ENCODE measurements at regions not wholly inside any gene's neighbourhood (a gene's known extent, or its start where the extent isn't known, plus 50 kb on each side); places are given as distances from the start of the nearest gene placed in this dataset.

- in situ Hi-C loops (cut with HindIII; ENCODE audit: low sequenced_read_pairs) = no loop called here
- no peak overlapping the region for H3K4me3 ChIP-seq (ENCODE audit: low read depth, low read length)
Observed at GRCh38 chr1:47608296-47608875, 170.5 kb downstream of the FOXD2 start.

GRCh38 chr1:47611992-47612391, 174.1 kb downstream of the FOXD2 start:
- TF ChIP-seq CTCF (IDR thresholded peaks at IDR 0.05; ENCODE audit: low read depth, low read length, missing control alignments) = no peak
- DNase-seq (ENCODE audit: low read depth) = no peak
- no peak overlapping the region for H3K4me3 ChIP-seq (ENCODE audit: low read depth, low read length)
- in situ Hi-C loops (cut with HindIII; ENCODE audit: low sequenced_read_pairs) = no loop called here

More at GRCh38 chr1:47608296-47608875, 170.5 kb downstream of the FOXD2 start:
- DNase-seq (ENCODE audit: low read depth) = no peak
- no peak for TF ChIP-seq CTCF (IDR thresholded peaks at IDR 0.05; ENCODE audit: low read depth, low read length, missing control alignments)

- in situ Hi-C loops (cut with HindIII; ENCODE audit: low sequenced_read_pairs) = no loop called here
- TF ChIP-seq CTCF (IDR thresholded peaks at IDR 0.05; ENCODE audit: low read depth, low read length, missing control alignments) = no peak
- H3K4me3 ChIP-seq (ENCODE audit: low read depth, low read length) = no peak overlapping the region
Observed at GRCh38 chr1:47612819-47613218, 175.0 kb downstream of the FOXD2 start.

GRCh38 chr1:47616036-47616435, 178.2 kb downstream of the FOXD2 start:
- in situ Hi-C loops (cut with HindIII; ENCODE audit: low sequenced_read_pairs) = no loop called here
- TF ChIP-seq CTCF (IDR thresholded peaks at IDR 0.05; ENCODE audit: low read depth, low read length, missing control alignments) = no peak
- no peak for DNase-seq (ENCODE audit: low read depth)
- H3K4me3 ChIP-seq (ENCODE audit: low read depth, low read length) = no peak overlapping the region

More at GRCh38 chr1:47612819-47613218, 175.0 kb downstream of the FOXD2 start:
- DNase-seq (ENCODE audit: low read depth) = no peak

GRCh38 chr1:47616906-47617305, 179.1 kb downstream of the FOXD2 start:
- DNase-seq (ENCODE audit: low read depth) = no peak
- in situ Hi-C loops (cut with HindIII; ENCODE audit: low sequenced_read_pairs) = no loop called here
- no peak overlapping the region for H3K4me3 ChIP-seq (ENCODE audit: low read depth, low read length)
- TF ChIP-seq CTCF (IDR thresholded peaks at IDR 0.05; ENCODE audit: low read depth, low read length, missing control alignments) = no peak

- TF ChIP-seq CTCF (IDR thresholded peaks at IDR 0.05; ENCODE audit: low read depth, low read length, missing control alignments) = no peak
- in situ Hi-C loops (cut with HindIII; ENCODE audit: low sequenced_read_pairs) = no loop called here
- H3K4me3 ChIP-seq (ENCODE audit: low read depth, low read length) = no peak overlapping the region
- DNase-seq (ENCODE audit: low read depth) = no peak
Observed at GRCh38 chr1:47617381-47618221, 179.8 kb downstream of the FOXD2 start.
